HG03108 (cell line): ENCODE measurements at regions not wholly inside any gene's neighbourhood (a gene's known extent, or its start where the extent isn't known, plus 50 kb on each side); places are given as distances from the start of the nearest gene placed in this dataset.

Source experiments
- ATAC-seq: cut with Tn5 transposase; IDR thresholded peaks from one replicate; pipeline ENCODE4 v1.9.1; 2021; ENCODE audit warnings: moderate library complexity; ENCODE audit not compliant: unreplicated experiment

GRCh38 chr5:10077791-10078545 is 171.7 kb downstream of the ATPSCKMT start:
- ATAC-seq: no peak

- no peak for ATAC-seq
These were observed 176.1 kb downstream of the ATPSCKMT start for GRCh38 chr5:10073441-10074104.

GRCh38 chr5:10069637-10070313 is 179.9 kb downstream of the ATPSCKMT start:
- no peak for ATAC-seq

GRCh38 chr5:10065428-10066000 is 184.2 kb downstream of the ATPSCKMT start:
- no peak for ATAC-seq

- no peak for ATAC-seq
These were observed 185.0 kb downstream of the ATPSCKMT start for GRCh38 chr5:10064546-10065195.

GRCh38 chr5:10063997-10064396 is 185.7 kb downstream of the ATPSCKMT start:
- ATAC-seq: no peak

- ATAC-seq: no peak
These were observed 189.7 kb downstream of the ATPSCKMT start for GRCh38 chr5:10059980-10060379.

GRCh38 chr5:10059556-10059955 is 190.1 kb downstream of the ATPSCKMT start:
- no peak for ATAC-seq

GRCh38 chr5:10057356-10057755 is 192.3 kb downstream of the ATPSCKMT start:
- no peak for ATAC-seq

GRCh38 chr5:10056228-10056760 is 193.4 kb downstream of the ATPSCKMT start:
- no peak for ATAC-seq

GRCh38 chr5:10049858-10050455 is 199.7 kb downstream of the ATPSCKMT start:
- no peak for ATAC-seq

GRCh38 chr5:10046676-10047075 is 203.0 kb downstream of the ATPSCKMT start:
- ATAC-seq: no peak

GRCh38 chr5:10045376-10045775 is 204.3 kb downstream of the ATPSCKMT start:
- no peak for ATAC-seq

GRCh38 chr5:10036136-10036815 is 213.4 kb downstream of the ATPSCKMT start:
- ATAC-seq: no peak

- ATAC-seq: no peak
These were observed 215.7 kb downstream of the ATPSCKMT start for GRCh38 chr5:10034001-10034400.

- ATAC-seq: no peak
These were observed 217.9 kb downstream of the ATPSCKMT start for GRCh38 chr5:10031817-10032216.

- no peak for ATAC-seq
These were observed 219.4 kb downstream of the ATPSCKMT start for GRCh38 chr5:10030219-10030831.

GRCh38 chr5:10023494-10023893 is 226.2 kb downstream of the ATPSCKMT start:
- no peak for ATAC-seq

GRCh38 chr5:10021248-10021647 is 228.4 kb downstream of the ATPSCKMT start:
- ATAC-seq: no peak
